PC-3 (cell line): ENCODE measurements at regions not wholly inside any gene's neighbourhood (a gene's known extent, or its start where the extent isn't known, plus 50 kb on each side); places are given as distances from the start of the nearest gene placed in this dataset.
A peak's percentile ranks its signal among the peaks of the same experiment; 100 is the strongest.
"Not testable (repeated sequence)": the region's sequence is repeated elsewhere in the genome, so short reads cannot be mapped to it uniquely, and the experiment has no call there.

Experiments
- ATAC-seq: fragments of 200-7000 bp; cut with Tn5 transposase; 2 replicates; pipeline ENCODE4 v1.9.1; 2020; ENCODE audit warnings: mild to moderate bottlenecking, moderate library complexity
- BruUV-seq: library from RNA; stranded (reverse); fragments of 400-500 nt; replicated peaks from 2 replicates; lab custom pipeline; 2021; lab: Mats Ljungman, UMichigan
- CTCF ChIA-PET: fragments of 300-600 bp; sonication (Branson Sonifier 250); formaldehyde crosslinking; loops from one replicate; lab custom pipeline; 2022; ENCODE audit warnings: antibody characterized with exemption; lab: Charles Lee
- POLR2A ChIA-PET: fragments of 300-600 bp; sonication (Branson Sonifier 250); formaldehyde crosslinking; loops from one replicate; lab custom pipeline; 2022; ENCODE audit warnings: antibody characterized with exemption; ENCODE audit not compliant: unreplicated experiment; lab: Charles Lee
- DNase-seq: peaks from one replicate; pipeline ENCODE4 v3.0.0-alpha.2; 2015
- H2AFZ ChIP-seq: fragments of 300-600 bp; sonication (generic); 2 replicates; pipeline ENCODE4 v1.6.0; 2016; ENCODE audit warnings: antibody characterized with exemption, low read length
- H3F3A ChIP-seq: fragments of 300-600 bp; sonication (generic); one replicate; pipeline ENCODE4 v1.6.0; 2017; ENCODE audit warnings: antibody characterized with exemption, low read length, control low read depth, mild to moderate bottlenecking; ENCODE audit not compliant: unreplicated experiment
- H3K27ac ChIP-seq: fragments of 300-600 bp; sonication (generic); 2 replicates; pipeline ENCODE4 v1.5.1; 2016; ENCODE audit warnings: mild to moderate bottlenecking, low read length
- H3K27me3 ChIP-seq: fragments of 300-600 bp; sonication (generic); 2 replicates; pipeline ENCODE4 v1.6.1; 2016; ENCODE audit warnings: low read length, mixed read lengths
- H3K36me3 ChIP-seq: fragments of 300-600 bp; sonication (generic); 2 replicates; pipeline ENCODE4 v1.6.1; 2016; ENCODE audit warnings: low read depth, mixed run types, low read length, mixed read lengths
- H3K4me1 ChIP-seq: fragments of 300-600 bp; sonication (generic); 2 replicates; pipeline ENCODE4 v1.5.1; 2016; ENCODE audit warnings: low read length; ENCODE audit not compliant: insufficient read depth
- H3K4me2 ChIP-seq: fragments of 300-600 bp; sonication (generic); 2 replicates; pipeline ENCODE4 v1.6.0; 2016; ENCODE audit warnings: low read length
- H3K4me3 ChIP-seq: fragments of 300-600 bp; sonication (generic); 2 replicates; pipeline ENCODE4 v1.5.1; 2016; ENCODE audit warnings: mild to moderate bottlenecking, low read length, mixed read lengths
- H3K79me2 ChIP-seq: fragments of 300-600 bp; sonication (generic); 2 replicates; pipeline ENCODE4 v1.6.1; 2017; ENCODE audit warnings: low read length, mixed read lengths
- H3K9ac ChIP-seq: fragments of 300-600 bp; sonication (generic); 2 replicates; pipeline ENCODE4 v1.6.0; 2016; ENCODE audit warnings: mild to moderate bottlenecking, low read length
- H3K9me2 ChIP-seq: fragments of 300-600 bp; sonication (generic); replicated peaks from 2 replicates; pipeline ENCODE4 v1.6.1; 2016; ENCODE audit warnings: mixed run types, low read length, mixed read lengths
- H3K9me3 ChIP-seq: fragments of 300-600 bp; sonication (generic); 2 replicates; pipeline ENCODE4 v1.6.1; 2016; ENCODE audit warnings: low read length, mixed read lengths
- H4K20me1 ChIP-seq: fragments of 300-600 bp; sonication (generic); 2 replicates; pipeline ENCODE4 v1.6.1; 2016; ENCODE audit warnings: low read length, mixed read lengths
- CTCF ChIP-seq: fragments of 300-600 bp; sonication (generic); conservative IDR thresholded peaks from 2 replicates; pipeline ENCODE4 v1.5.1; 2017; ENCODE audit warnings: antibody characterized with exemption, low read depth, mild to moderate bottlenecking, low read length
- intact Hi-C: fragments of 100-400 bp; cut with micrococcal nuclease; formaldehyde crosslinking; loops from 2 replicates; pipeline ENCODE4 v1.9.0; 2023

DNA sequence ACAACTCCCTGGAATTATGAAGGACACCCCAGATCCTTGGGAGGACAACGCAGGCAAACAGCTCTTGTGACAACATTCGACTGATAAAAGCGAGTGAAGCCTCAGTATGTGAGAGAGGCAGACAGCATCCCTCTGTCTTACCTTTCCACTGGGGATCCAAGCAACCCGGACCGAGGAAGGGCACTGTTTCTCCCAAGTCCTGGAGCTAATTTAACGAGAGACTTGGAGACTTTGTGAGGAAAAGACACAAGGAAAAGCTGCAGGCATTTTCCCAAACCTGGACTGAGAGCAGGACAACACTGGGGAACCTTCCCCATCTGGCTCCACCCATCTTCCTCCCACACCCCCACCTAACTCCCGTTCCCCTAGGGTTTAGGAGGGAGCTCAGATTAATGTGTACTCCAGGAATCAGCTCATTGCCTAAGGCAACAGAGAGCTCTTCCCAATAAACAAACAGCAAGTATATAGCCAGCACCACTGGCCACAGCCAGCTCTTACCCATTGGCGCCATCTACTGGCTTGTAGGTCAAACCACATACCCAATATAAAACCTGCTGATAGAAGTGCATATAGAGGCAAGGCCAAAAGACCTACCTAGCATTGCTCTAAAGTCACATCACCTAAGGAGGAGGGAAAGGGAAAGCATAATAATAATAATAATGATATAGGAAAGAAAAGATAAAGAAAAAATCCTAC is 76.7 kb upstream of the NEK3 start:
- H3K27me3 ChIP-seq, H3K36me3 ChIP-seq, intact Hi-C loops, H3K9me3 ChIP-seq, H3K4me1 ChIP-seq, H3F3A ChIP-seq, H3K9me2 ChIP-seq, H3K4me3 ChIP-seq, H4K20me1 ChIP-seq, POLR2A ChIA-PET, H2AFZ ChIP-seq, BruUV-seq, H3K79me2 ChIP-seq, H3K9ac ChIP-seq, H3K27ac ChIP-seq, H3K4me2 ChIP-seq: not testable (repeated sequence)
- CTCF ChIA-PET = interaction anchor here (0.7 kb wide), 1 partner anchor 215 kb away, joined by 3 read pairs; no protein-coding TSS in a partner anchor
- DNase-seq (peak; percentile 68), ATAC-seq (peak; percentile 97)
- peak; percentile 35; the same call in 1 of the 2 replicates for TF ChIP-seq CTCF

DNA sequence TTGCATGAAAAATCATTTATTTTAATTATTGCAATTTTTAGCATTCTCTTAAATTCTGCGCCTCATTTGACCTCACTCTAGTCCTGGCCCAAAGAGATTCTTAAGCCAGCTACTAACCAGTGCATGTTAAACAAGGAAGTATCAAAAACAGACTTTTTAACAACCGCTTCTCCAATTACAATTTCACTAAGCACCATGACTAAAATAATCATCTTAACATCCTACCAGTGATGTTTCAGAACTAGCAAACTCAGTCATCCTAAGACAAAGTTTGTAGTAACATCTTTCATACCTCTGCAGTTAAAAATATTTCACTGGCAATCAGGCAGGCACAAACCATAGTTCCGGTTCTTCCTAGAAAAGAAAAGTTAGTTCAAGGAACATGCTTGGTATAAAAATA is 75.5 kb upstream of the NEK3 start:
- CTCF ChIA-PET, H3K36me3 ChIP-seq, H4K20me1 ChIP-seq, H3K4me3 ChIP-seq, H3K9me3 ChIP-seq, H3K9me2 ChIP-seq, H3K79me2 ChIP-seq, BruUV-seq, H3K27ac ChIP-seq, ATAC-seq, H3K4me2 ChIP-seq, DNase-seq, POLR2A ChIA-PET, H3K4me1 ChIP-seq, H2AFZ ChIP-seq, H3F3A ChIP-seq, intact Hi-C loops, H3K27me3 ChIP-seq, H3K9ac ChIP-seq: not testable (repeated sequence)

DNA sequence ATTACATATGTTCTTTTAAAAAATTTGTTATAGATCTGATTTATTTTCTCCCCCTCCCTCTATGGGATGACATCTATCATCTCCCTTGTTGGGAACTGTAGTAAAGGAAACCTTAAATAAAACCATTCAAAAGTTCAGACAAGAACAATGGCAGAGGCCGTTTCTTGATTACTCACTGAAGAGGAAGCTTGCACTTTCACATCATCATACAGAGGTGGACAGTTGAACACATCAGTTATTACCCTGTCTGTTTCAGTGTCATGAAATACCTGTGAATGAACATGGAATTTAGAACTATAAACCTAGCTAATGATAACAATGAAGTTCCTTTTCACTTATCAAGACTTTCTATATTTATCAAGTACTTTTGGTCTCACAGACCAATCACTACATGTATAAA is 63.7 kb upstream of the NEK3 start:
- CTCF ChIA-PET, H3K79me2 ChIP-seq, POLR2A ChIA-PET, intact Hi-C loops, H3K27ac ChIP-seq, H3K9me2 ChIP-seq, H3K9me3 ChIP-seq, H3K27me3 ChIP-seq, H3K4me3 ChIP-seq, H3K9ac ChIP-seq, H3K4me1 ChIP-seq, H3K36me3 ChIP-seq, H3K4me2 ChIP-seq, DNase-seq, H3F3A ChIP-seq, H2AFZ ChIP-seq, BruUV-seq, H4K20me1 ChIP-seq, ATAC-seq: not testable (repeated sequence)

DNA sequence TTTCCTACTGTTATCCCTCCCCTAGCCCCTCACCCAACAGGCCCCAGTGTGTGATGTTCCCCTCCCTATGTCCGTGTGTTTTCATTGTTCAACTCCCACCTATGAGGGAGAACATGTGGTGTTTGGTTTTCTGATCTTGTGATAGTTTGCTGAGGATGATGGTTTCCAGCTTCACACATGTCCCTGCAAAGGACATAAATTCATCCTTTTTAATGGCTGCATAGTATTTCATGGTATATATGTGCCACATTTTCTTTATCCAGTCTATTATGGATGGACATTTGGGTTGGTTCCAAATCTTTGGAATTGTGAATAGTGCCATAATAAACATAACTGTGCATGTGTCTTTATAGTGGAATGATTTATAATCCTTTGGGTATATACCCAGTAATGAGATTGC is 54.5 kb upstream of the NEK3 start:
- H3K4me3 ChIP-seq, H3K4me2 ChIP-seq, H3K36me3 ChIP-seq, H3K9ac ChIP-seq, intact Hi-C loops, ATAC-seq, H3K9me2 ChIP-seq, H3K9me3 ChIP-seq, BruUV-seq, H3K79me2 ChIP-seq, CTCF ChIA-PET, H2AFZ ChIP-seq, H3K4me1 ChIP-seq, H3K27me3 ChIP-seq, H3K27ac ChIP-seq, DNase-seq, H4K20me1 ChIP-seq, H3F3A ChIP-seq, POLR2A ChIA-PET: not testable (repeated sequence)

GRCh38 chr13:52212886-52213285 is 53.5 kb upstream of the NEK3 start:
- DNase-seq, H3K9ac ChIP-seq, H3K9me2 ChIP-seq, H3K36me3 ChIP-seq, H3K4me2 ChIP-seq, H4K20me1 ChIP-seq, POLR2A ChIA-PET, H3K4me3 ChIP-seq, intact Hi-C loops, BruUV-seq, H3F3A ChIP-seq, H2AFZ ChIP-seq, ATAC-seq, CTCF ChIA-PET, H3K27ac ChIP-seq, H3K27me3 ChIP-seq, H3K79me2 ChIP-seq, H3K4me1 ChIP-seq, H3K9me3 ChIP-seq: not testable (repeated sequence)

GRCh38 chr13:52211416-52211776 is 52.0 kb upstream of the NEK3 start:
- not testable (repeated sequence) for BruUV-seq

More at GRCh38 chr13:52211416-52211776, 52.0 kb upstream of the NEK3 start:
- H2AFZ ChIP-seq, H3K27me3 ChIP-seq, H3K9me3 ChIP-seq, DNase-seq, H3K9me2 ChIP-seq, H3K4me2 ChIP-seq, CTCF ChIA-PET, H3K9ac ChIP-seq, H3K79me2 ChIP-seq, H3K4me1 ChIP-seq, H3F3A ChIP-seq, H3K27ac ChIP-seq, intact Hi-C loops, H3K4me3 ChIP-seq, ATAC-seq, POLR2A ChIA-PET, H3K36me3 ChIP-seq, H4K20me1 ChIP-seq: not testable (repeated sequence)
